GM12873 (cell line): ENCODE measurements at regions not wholly inside any gene's neighbourhood (a gene's known extent, or its start where the extent isn't known, plus 50 kb on each side); places are given as distances from the start of the nearest gene placed in this dataset.

ENCODE experiments used
- CTCF ChIP-seq: IDR thresholded peaks from 2 replicates; pipeline ENCODE4 v1.5.1; 2012; ENCODE audit warnings: low read depth, mild to moderate bottlenecking, moderate library complexity, low read length, control low read depth; ENCODE audit not compliant: insufficient read depth; ENCODE audit errors: missing control alignments

- TF ChIP-seq CTCF: no peak
Observed at GRCh38 chr1:244180256-244180655, 129.2 kb downstream of the ZBTB18 start.

- no peak for TF ChIP-seq CTCF
Observed at GRCh38 chr1:244181867-244182266, 130.8 kb downstream of the ZBTB18 start.

GRCh38 chr1:244183037-244183436, 132.0 kb downstream of the ZBTB18 start:
- no peak for TF ChIP-seq CTCF

GRCh38 chr1:244186372-244186771, 135.3 kb downstream of the ZBTB18 start:
- no peak for TF ChIP-seq CTCF

GRCh38 chr1:244187310-244187709, 136.2 kb downstream of the ZBTB18 start:
- no peak for TF ChIP-seq CTCF

- no peak for TF ChIP-seq CTCF
Observed at GRCh38 chr1:244191581-244191980, 140.5 kb downstream of the ZBTB18 start.

GRCh38 chr1:244192325-244192724, 141.2 kb downstream of the ZBTB18 start:
- TF ChIP-seq CTCF: no peak
